ENCODE measurements at regions not wholly inside any gene's neighbourhood (a gene's known extent, or its start where the extent isn't known, plus 50 kb on each side); places are given as distances from the start of the nearest gene placed in this dataset.

GRCh38 chr1:59241909-59242308, 55.0 kb upstream of the FGGY start:
- H3K4me1 Mint-ChIP-seq, result no peaks in the 10 kb centered on the region
- Histone ChIP-seq H3K4me3 (ENCODE audit: low read length) (no peak overlapping the region), H3K27ac (ENCODE audit: low read depth, low read length) (no peak overlapping the region), H3K4me1 (ENCODE audit: insufficient read depth, low read length) (no peaks in the 10 kb centered on the region), H3K27me3 (ENCODE audit: insufficient read depth, low read length, poor library complexity, severe bottlenecking) (no peaks in the 10 kb centered on the region), H3K36me3 (ENCODE audit: insufficient read depth, low read length) (no peaks in the 10 kb centered on the region), H3K9me3 (ENCODE audit: low read length) (no peaks in the 10 kb centered on the region)
- H3K4me3 Mint-ChIP-seq, result no peak overlapping the region
- no peak overlapping the region for H3K27ac Mint-ChIP-seq
- no peak for DNase-seq
- peaks cover 0 to 15% (median 2%) of the 10 kb centered on the region in 3 donors for H3K36me3 Mint-ChIP-seq
- POLR2A ChIA-PET, result no interaction called here
- CTCF ChIA-PET, result no interaction called here
- peaks cover 9 to 11% (median 10%) of the 10 kb centered on the region in 5 donors for H3K9me3 Mint-ChIP-seq
- no peaks in the 10 kb centered on the region for H3K27me3 Mint-ChIP-seq

GRCh38 chr1:59242370-59242769, 54.5 kb upstream of the FGGY start:
- H3K9me3 Mint-ChIP-seq, result peaks cover 11 to 14% (median 12%) of the 10 kb centered on the region in 5 donors
- no peak overlapping the region for H3K27ac ChIP-seq (ENCODE audit: low read depth, low read length)
- H3K4me1 Mint-ChIP-seq, result no peaks in the 10 kb centered on the region
- H3K4me1 ChIP-seq (ENCODE audit: insufficient read depth, low read length), result no peaks in the 10 kb centered on the region
- H3K36me3 Mint-ChIP-seq, result peaks cover 0 to 15% (median 2%) of the 10 kb centered on the region in 3 donors
- no peaks in the 10 kb centered on the region for H3K36me3 ChIP-seq (ENCODE audit: insufficient read depth, low read length)
- no peak overlapping the region for H3K4me3 ChIP-seq (ENCODE audit: low read length)
- DNase-seq, result no peak
- no peak overlapping the region for H3K4me3 Mint-ChIP-seq
- H3K27ac Mint-ChIP-seq, result no peak overlapping the region
- ChIA-PET CTCF (no interaction called here), POLR2A (no interaction called here)
- no peaks in the 10 kb centered on the region for H3K9me3 ChIP-seq (ENCODE audit: low read length)
- H3K27me3 ChIP-seq (ENCODE audit: insufficient read depth, low read length, poor library complexity, severe bottlenecking), result no peaks in the 10 kb centered on the region
- H3K27me3 Mint-ChIP-seq, result no peaks in the 10 kb centered on the region

GRCh38 chr1:59243550-59243949, 53.3 kb upstream of the FGGY start:
- Mint-ChIP-seq H3K36me3 (peaks cover 0 to 15% (median 2%) of the 10 kb centered on the region in 3 donors), H3K4me3 (no peak overlapping the region), H3K4me1 (no peaks in the 10 kb centered on the region), H3K27me3 (no peaks in the 10 kb centered on the region), H3K9me3 (peaks cover 11 to 20% (median 12%) of the 10 kb centered on the region in 5 donors), H3K27ac (no peak overlapping the region)
- no peaks in the 10 kb centered on the region for H3K36me3 ChIP-seq (ENCODE audit: insufficient read depth, low read length)
- H3K27ac ChIP-seq (ENCODE audit: low read depth, low read length), result no peak overlapping the region
- H3K9me3 ChIP-seq (ENCODE audit: low read length), result no peaks in the 10 kb centered on the region
- H3K27me3 ChIP-seq (ENCODE audit: insufficient read depth, low read length, poor library complexity, severe bottlenecking), result no peaks in the 10 kb centered on the region
- no peak for DNase-seq
- ChIA-PET POLR2A (no interaction called here), CTCF (no interaction called here)
- H3K4me1 ChIP-seq (ENCODE audit: insufficient read depth, low read length), result no peaks in the 10 kb centered on the region
- H3K4me3 ChIP-seq (ENCODE audit: low read length), result no peak overlapping the region

GRCh38 chr1:59243978-59244377, 52.9 kb upstream of the FGGY start:
- Mint-ChIP-seq H3K4me3 (no peak overlapping the region), H3K9me3 (peaks cover 11 to 20% (median 12%) of the 10 kb centered on the region in 5 donors), H3K36me3 (peaks cover 0 to 15% (median 2%) of the 10 kb centered on the region in 3 donors), H3K27me3 (no peaks in the 10 kb centered on the region), H3K4me1 (no peaks in the 10 kb centered on the region), H3K27ac (no peak overlapping the region)
- no peak overlapping the region for H3K27ac ChIP-seq (ENCODE audit: low read depth, low read length)
- no peak for DNase-seq
- POLR2A ChIA-PET, result no interaction called here
- H3K9me3 ChIP-seq (ENCODE audit: low read length), result no peaks in the 10 kb centered on the region
- no peaks in the 10 kb centered on the region for H3K36me3 ChIP-seq (ENCODE audit: insufficient read depth, low read length)
- H3K4me3 ChIP-seq (ENCODE audit: low read length), result no peak overlapping the region
- CTCF ChIA-PET, result no interaction called here
- no peaks in the 10 kb centered on the region for H3K27me3 ChIP-seq (ENCODE audit: insufficient read depth, low read length, poor library complexity, severe bottlenecking)
- H3K4me1 ChIP-seq (ENCODE audit: insufficient read depth, low read length), result no peaks in the 10 kb centered on the region

GRCh38 chr1:59244891-59245290, 52.0 kb upstream of the FGGY start:
- CTCF ChIA-PET, result no interaction called here
- no peak for DNase-seq
- H3K27ac ChIP-seq (ENCODE audit: low read depth, low read length), result no peak overlapping the region
- no peak overlapping the region for H3K4me3 ChIP-seq (ENCODE audit: low read length)
- H3K27me3 ChIP-seq (ENCODE audit: insufficient read depth, low read length, poor library complexity, severe bottlenecking), result no peaks in the 10 kb centered on the region
- POLR2A ChIA-PET, result no interaction called here
- peaks cover 0 to 15% (median 2%) of the 10 kb centered on the region in 3 donors for H3K36me3 Mint-ChIP-seq
- H3K27me3 Mint-ChIP-seq, result peaks cover 0 to 4% of the 10 kb centered on the region in 2 donors
- H3K4me1 Mint-ChIP-seq, result no peaks in the 10 kb centered on the region
- H3K36me3 ChIP-seq (ENCODE audit: insufficient read depth, low read length), result no peaks in the 10 kb centered on the region
- no peak overlapping the region for H3K27ac Mint-ChIP-seq
- no peaks in the 10 kb centered on the region for H3K9me3 ChIP-seq (ENCODE audit: low read length)
- H3K4me3 Mint-ChIP-seq, result no peak overlapping the region
- H3K9me3 Mint-ChIP-seq, result peaks cover 11 to 20% (median 12%) of the 10 kb centered on the region in 5 donors
- no peaks in the 10 kb centered on the region for H3K4me1 ChIP-seq (ENCODE audit: insufficient read depth, low read length)
